Activated CD8-positive, alpha-beta memory T cell treated with anti-CD3 and anti-CD28 coated beads, Interleukin-2, amount 50 U/mL, for 1 hour (primary cell): ENCODE measurements at regions not wholly inside any gene's neighbourhood (a gene's known extent, or its start where the extent isn't known, plus 50 kb on each side); places are given as distances from the start of the nearest gene placed in this dataset.

Experiments
- DNase-seq: peaks from one replicate; pipeline ENCODE4 v3.0.0-alpha.2; 2020; ENCODE audit errors: extremely low read depth

DNA sequence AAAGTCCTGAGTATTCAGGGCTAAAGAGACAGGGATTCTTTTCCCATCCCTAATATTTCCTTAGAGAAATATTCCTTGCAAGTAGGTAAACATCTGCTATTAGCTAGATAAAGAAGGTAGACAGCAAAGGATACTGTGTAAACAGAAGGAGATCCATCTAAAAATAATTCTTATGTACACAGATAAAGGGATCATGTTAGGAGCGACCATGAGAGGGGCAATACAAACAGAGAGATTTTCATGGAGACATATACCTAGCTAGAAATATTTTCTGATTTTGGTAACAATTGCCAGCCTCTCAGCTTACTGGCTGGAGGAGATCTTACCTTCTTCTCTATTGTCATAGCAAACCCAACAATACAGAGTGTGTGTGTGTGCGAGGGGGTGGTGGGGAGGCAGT lies 184.6 kb upstream of the DMAC1 start:
- no peak for DNase-seq

DNA sequence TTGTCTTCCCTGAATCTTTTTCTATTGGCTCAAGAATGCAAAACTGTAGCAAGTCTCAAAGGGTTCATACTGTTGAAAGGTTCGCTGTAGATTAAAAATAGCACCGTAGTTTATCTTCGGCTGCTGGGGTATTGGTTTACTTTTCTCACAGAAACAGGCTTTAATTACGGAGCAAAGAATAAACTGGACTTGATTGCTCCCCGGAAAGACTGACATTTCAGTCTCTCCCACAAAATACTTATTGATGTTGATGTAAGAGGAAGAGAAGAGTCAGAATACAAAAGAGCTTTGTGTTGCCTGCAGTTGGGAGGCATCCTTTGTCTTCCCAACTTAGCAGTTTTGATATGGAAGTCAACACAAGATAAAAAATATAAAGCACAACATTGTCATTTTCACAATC lies 183.9 kb upstream of the DMAC1 start:
- no peak for DNase-seq

DNA sequence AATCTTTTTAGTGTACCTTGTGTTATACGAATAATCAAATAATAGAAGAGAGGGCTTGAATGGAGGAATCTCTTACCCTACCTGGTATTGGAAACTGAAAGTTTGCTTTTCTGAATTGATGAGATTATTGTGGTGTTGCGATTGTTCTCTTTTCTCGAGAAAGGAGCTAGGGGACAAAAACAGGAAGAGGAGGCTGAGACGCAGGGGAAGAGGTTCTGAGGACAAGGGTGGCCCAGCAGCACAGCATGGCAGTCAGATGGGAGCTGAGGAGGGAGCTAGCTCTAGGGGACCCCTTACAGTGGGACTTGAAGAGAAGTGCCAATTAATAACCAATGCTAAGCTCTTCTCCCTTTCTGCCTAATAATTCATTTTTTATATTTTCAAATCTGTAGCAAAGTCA lies 183.3 kb upstream of the DMAC1 start:
- no peak for DNase-seq

DNA sequence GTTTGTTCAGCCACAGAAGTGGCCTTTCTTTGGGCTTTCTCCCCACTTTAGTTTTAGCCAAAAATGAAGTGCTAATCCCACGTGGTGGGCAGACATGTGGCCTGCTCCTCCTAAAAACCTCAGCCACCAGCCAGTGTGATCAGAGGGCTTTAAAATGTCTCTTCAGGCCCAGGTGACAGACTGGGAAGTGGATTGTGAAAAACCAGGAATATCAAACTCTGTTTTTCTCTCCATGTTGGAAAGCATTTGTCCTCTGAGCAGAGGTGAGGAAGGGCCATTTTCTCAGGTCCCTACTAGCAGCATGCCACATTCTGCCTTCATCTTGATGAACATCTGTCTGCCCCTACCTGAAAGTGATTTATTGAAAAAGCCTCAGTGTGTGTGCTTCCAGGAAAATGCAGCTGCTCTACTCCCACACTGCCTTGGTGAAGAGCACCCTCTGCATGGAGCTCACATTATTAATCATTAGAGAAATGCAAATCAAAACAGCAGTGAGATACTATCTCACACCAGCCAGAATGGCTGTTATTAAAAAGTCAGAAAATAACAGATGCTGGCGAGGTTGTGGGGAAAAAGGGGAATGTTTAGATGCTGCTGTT lies 181.2 kb upstream of the DMAC1 start:
- DNase-seq = no peak

DNA sequence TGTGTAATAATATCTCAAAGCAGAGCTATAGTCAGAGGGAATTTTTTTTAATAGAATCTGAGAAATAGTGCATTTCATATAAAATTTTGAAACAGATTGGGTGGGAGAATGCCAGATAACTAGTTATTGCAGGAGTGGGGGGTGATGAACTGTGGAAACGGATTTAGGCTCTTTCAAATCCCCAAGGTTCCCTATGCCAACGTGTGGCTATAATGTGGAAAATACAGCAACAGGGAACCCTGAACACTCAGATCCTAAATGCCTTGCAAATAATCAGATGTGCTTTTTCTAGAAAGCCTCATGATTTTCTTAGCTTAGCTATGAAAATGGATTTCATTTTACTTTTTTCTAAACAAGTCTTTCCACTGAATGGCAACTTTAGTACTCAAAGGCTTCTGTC lies 180.5 kb upstream of the DMAC1 start:
- no peak for DNase-seq

DNA sequence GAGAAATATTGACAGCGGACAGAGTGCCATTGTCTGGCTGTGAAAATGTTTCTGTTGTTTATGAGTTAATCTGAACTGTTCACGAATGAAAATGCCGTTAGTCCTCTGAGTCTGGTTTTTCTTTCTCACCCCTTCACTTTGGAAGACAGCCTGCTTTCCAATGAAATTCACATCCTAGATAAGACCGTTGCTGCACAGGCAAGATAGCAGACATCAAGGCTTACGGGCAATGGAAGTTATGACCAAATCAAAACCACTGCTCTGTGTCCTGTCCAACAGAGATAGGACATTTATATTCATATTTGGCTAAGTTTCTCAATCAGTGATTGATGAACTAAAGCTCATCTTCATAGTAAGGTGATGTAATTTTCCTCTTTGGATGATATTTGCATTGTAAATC lies 180.0 kb upstream of the DMAC1 start:
- no peak for DNase-seq

DNA sequence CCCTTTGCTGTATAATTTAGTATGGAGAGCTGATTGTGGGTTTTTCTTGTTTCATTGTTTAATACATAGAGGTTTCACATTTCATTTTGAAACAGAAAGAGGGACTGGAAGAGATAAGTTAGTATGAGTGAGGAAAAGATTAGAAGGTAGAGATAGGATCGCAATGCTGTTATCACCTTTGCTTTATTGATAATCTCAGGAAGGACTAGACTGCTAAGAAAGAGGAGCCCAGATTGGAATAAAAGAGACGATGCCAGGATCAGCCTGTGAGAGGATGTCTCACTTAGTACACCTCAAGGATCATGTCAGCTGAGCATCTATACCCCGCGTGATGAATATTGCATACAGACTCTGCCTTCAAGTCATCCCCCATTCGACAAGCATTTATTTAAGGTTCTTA lies 178.0 kb upstream of the DMAC1 start:
- no peak for DNase-seq

DNA sequence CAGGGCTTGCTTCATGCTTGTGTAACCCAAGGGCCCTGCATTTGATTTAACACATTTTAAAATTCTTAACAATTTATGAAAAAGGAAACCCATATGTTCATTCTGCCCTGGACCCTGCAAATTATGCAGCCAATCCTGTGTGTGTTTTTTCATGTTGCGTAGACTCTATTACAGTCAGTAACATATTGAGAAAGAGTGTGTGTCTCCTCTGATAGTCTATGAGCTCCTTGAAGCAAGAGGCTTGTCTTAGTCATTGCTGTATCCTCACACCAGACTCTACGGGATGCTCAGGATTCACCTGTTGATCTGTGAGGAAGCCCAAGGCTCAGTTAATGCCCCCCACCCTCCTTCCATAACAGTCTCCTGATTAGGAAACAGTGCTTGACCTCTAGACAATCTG lies 177.3 kb upstream of the DMAC1 start:
- no peak for DNase-seq

DNA sequence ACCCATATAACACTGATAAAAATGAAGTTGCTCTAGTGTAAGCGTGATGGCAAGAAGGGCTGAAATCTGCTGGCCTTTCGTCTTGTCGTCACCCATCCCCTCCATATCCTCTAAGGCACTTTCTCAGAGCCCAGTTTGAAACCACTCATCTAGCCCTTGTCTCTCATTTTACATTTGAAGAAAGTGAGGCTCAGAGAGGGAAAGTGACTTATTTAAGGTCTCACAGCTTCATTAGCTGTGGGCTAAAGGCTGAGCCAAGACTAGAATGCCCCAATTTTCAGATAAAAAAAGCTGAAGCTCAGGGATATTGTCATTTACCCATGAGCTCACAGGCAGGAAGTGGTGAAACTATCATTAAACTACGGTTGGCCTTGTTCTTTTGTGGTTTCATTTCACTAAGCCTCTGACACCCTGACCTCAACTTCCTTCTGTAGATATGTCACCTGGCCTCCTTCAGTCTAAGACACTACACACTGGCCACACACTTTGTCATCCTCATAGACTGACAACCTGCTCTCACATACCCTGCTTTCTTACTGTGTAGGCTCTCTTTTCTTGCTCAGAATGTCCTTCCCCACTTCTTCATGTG lies 176.7 kb upstream of the DMAC1 start:
- peak; percentile 25 for DNase-seq

DNA sequence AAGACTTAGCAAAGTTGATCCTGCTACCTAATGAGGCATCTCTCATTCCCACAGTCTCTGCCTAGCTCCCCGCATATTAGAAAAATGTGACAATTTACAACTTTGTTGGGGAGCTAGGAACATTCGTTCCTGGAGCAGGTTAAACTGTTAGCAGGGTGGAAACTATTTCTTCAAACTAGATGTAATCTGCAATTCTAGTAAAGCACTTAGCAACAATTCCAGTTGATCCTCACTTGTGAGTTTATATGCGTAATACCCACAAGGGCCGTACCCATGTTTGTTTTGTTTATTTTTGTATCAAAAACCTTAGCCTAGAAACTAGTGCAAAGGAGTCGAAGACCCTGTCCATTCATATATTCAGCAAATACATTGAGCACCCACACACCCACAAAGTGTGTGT lies 175.8 kb upstream of the DMAC1 start:
- no peak for DNase-seq

DNA sequence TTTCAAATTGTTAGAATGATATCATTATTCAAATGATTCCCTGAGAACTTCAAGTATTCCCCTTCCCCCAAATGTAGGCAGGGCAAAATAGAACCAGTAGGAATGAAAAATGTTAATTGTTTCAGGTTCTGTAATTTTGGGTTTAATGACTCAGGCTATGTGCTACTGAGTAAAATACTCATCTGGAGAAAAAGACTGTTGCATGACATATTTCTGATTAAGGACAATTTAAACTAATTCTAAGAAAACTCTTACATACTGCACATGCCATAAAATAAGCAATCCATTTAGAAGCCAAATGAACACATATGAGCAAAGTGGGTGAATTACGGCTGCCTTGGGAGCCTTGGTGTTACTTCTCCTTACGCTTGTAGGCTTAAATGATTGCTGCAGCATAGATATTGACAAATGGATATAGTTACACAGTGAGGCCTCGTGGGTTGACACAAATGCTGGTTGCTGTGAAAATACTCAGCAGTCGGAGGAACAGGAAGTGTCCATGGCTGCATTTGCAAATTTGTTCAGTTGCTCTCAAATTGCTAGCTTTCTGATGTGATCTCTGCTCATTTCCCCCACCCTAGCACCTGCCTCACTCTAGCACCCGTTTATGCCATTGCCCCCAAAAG lies 174.9 kb upstream of the DMAC1 start:
- no peak for DNase-seq

DNA sequence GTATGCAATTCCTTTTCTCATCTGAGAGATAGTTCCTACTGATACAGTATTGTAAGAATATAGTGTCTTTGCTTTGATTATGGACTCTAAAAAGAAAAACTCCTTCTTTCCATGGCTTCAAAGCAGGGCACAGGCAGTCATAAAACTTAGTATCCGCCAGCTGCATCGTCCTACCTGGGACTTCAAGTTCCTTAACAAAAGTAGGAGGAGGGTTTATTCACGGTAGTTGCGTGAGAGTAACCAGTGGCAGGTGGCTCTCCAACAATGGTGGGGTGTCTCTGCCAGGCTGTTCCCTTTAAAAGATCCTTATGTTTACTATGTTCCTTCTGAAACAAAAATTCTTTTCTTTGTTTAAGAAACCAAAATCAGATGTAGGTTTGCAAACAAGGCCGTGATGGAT lies 173.5 kb upstream of the DMAC1 start:
- DNase-seq = no peak

DNA sequence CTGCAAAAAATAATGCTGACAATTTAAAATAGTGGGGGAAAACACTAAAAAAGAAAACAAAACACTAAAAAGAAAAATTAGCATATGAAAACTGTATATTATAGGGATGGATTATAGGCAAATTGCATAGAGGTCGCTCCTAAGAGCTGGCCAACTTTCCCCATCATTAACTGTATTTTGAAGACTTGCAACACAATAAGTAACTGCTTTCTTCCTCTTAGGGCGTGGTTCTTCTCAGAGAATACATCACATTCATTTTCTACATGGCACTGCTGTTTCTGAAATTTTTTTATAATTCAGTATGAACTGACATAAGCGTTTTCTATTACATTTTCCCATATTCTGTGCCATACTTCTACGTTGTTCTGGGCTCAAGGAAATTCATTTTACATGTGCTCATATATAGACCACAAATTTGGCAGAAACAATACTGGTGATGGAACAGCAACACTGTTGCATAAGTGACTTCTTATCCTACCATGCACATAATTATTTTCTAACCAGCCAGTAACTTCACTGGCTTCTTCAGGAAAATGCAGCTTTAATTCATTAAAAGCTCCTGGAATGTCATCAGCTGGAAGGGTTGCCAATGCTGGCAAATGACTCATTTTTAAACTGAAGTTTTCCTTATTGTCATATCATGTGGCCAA lies 171.2 kb upstream of the DMAC1 start:
- no peak for DNase-seq

DNA sequence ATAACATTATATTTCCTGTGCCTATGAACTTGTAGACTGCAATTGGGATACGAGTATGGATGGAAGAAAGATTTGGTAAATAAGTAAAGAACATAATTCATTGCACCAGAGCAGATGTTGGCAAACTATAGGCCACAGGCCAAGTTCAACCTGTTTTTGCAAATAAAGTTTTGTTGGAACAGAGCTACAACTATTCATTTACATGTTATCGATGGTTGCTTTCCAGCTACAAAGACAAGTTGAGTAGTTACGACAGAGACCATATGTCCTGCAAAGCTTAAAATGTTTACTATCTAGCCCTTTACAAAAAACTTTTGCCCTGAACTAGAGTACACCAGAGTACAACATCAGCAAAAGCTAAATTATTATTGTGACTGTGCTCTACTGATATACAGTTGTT lies 169.1 kb upstream of the DMAC1 start:
- no peak for DNase-seq

DNA sequence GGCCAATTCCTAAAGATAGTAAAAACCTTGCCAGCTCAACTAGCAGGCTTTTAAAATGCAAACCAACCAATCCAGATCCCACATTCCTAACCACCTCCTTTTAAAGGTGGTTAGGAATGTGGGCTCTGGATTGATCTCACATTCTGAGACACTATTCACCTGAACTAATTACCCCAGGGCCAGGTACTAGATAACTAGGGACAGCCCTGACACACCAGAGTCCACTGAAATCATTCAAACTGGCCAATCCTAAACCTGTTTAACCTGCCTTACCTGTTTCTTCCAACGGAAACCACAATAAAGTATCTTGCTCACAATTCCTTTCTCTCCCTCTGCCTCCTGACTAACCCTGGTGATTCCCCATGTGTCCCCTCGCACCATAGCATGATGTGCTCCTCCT lies 168.3 kb upstream of the DMAC1 start:
- no peak for DNase-seq

DNA sequence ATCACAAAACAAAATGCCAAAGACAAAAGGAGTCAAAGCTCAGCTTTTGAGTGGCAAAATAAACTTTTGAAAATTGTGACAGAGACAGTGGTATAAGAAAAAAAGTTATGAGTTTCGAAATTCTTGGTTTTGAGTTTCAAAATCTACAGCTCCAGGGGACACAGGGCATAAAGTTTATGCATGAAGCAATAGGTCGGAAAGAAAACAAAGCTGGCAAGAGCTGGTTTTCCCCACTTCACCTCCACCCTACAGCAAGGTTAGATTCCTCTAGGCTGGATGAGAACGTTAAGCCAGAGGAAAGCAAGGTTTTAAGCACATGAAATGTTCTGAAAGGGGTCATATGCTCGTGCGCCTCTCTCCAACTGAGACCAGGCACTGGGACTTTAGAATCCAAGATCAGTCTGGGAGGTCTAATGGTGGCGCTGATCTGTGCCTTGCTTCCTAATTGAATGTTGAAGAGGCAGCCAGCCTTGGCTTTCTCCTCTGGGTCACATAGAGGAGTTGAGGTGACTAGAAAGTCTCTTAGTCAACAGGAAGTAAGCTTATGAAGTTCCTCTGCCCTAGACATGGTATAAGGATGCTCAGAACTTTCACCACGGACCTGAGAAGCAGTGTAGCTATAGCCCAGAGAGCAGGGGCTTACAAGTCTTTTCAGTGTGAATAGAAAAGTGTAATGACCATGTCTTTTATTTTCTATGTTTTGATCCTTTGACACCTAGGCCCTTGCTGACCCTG lies 167.7 kb upstream of the DMAC1 start:
- no peak for DNase-seq

DNA sequence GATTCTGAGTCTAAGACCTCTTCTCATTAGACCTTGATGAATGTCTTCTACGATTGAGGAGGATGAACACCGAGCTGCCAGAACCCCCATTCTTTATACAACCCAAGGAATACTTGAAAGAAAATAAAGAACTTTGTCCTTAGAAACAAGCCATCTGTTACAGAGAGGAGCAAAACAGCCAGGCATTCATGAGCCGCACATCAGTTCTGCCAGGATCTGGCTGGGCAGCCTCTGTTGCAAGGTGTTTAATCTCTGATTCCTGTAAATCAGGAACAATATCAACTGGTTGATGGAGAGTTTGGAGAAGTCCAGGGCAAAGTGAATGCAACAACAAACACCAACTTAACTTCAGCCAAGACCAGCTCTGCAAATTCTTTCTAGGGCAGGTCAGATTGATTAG lies 165.5 kb upstream of the DMAC1 start:
- DNase-seq = no peak

DNA sequence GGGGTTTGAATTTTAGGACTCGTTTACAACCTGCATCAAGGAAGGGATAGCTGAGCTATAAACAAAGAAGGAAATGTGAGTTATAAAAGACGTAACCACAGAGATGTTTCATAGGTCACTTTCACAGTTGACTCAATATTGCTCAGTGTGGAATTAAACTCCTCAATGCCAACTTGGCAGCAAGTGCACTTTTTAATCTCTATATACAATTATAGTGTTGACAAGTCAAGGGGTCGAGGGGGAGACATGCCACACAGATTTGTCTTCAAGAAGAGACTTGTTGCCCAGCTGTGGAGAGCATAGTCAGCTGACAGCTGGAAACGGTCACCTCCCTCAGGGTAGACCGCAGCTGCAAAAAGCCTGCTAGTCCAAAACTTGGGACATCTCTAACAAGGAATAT lies 163.4 kb upstream of the DMAC1 start:
- DNase-seq = no peak

DNA sequence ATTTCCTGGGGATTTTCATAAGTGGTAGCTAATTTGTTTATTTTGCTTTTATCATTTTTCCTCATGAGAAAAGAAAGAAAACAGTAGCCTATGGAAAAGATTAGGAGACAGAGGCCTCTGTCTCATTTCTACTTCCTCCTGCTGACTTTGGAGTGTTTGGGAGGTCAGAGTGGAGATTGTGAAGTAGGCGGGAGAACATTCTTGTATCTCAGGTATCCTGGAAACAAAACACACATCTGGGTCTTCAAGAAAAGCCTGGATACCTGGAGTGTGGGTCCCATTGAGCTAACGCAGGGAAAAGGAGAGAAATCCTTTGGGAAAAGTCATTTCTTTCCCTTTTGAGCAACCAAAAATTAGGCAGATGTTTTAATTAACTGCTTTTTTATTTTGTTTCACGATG lies 161.5 kb upstream of the DMAC1 start:
- no peak for DNase-seq

DNA sequence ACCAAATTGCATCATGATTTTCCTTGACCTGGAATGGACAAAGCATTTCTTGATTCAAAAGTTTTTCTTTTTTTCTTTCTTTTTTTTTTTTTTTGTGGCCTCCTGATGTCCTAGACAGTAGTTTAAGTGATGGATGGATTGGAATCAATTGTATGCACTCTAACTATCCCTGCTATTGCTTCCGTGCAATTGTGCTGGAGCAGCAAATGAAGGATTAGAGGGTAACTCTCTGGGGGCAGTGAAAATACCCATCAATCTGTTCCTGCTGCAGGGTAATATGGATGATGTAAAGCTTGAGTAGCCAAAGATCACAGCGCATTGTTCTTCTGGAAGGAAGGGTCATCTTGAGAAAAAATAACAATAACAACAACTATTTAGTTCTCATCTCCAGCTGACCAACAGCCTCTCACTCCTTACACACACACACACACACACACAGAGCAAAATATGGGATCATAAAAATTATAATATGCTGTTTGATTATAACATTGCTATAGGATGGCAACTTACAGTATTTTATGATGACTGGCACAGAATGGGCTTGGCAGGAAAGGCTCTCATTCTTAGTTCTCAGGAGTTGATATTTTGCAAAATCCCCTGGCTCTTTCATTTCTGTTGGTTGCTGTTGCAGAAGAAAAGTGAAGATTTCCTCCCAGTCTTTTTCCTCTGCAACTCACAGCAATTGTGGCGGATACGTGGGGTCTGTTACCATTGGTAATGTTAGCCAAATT lies 160.9 kb upstream of the DMAC1 start:
- no peak for DNase-seq

DNA sequence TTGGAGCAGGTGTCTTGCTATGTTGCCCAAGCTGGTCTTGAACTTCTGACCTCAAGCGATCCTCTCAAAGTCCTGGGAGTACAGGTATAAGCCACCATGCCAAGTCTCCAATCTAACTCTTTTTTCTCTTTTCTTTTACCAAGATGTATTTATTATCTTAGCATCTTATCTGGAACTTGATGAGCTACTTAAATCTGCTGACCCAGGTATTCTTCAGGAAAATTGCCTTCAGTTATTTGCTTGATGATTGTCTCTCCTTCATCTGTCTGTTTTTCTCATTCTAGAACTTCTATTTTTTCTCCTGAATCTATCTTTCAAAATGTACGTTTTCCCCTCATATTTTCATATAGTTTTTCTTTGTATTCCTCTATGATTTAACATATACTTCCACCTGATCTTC lies 158.2 kb upstream of the DMAC1 start:
- no peak for DNase-seq

DNA sequence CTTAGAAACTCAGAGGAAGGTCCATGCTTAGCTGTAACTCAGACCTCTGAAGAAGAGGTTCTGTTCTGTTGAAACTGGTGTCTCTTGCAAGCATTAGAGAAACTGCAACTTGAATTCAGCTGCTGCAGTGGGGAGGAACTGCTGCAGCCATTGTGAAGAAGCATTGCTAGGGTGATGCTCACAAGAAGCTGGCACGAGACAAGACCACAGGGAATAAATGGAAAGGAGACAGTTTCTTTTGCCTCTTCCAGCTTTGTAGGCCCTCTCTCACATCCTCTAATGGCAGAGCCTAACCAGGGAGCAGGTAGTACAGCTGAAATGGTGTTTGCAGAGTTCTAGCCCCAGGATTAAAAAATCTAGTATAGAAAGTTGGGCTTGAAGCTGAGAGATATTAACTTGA lies 148.0 kb upstream of the DMAC1 start:
- DNase-seq = no peak
